ENCODE measurements at regions not wholly inside any gene's neighbourhood (a gene's known extent, or its start where the extent isn't known, plus 50 kb on each side); places are given as distances from the start of the nearest gene placed in this dataset.

DNA sequence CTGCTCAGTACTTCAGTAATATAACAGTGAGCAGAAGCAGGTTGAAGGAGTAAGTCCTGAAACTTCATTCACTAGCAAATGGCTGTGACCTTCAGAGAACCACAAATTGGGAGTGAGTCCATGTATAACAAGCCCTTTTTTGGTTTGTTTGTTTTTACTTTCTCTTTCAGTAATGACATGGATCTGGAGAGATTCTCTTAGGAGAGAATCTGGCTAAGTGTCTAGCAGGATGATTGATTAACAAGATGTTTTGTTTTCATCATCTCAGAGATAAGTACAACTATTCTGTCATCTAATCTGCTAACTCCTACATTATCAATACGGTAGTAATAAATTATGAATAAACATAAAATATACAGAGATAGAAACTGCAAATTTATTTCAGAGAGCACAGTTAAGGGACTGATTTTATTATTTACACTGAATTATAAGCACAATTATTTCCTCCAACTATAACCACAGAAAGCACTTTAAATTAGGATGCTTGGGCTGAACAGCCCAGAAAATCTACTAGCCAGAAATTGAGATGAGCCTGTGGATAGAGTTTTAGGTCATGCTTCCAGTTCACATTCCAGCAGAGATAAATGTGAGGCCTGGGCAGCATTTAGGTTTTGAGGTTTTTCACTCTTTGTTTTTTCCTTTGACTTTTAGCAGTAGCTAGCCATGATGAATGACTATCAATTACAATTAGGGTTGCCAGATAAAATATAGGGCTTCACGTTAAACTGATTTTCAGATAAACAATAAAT, 429.3 kb upstream of the FAT3 start (continued):
- TF ChIP-seq, protein P1, sequence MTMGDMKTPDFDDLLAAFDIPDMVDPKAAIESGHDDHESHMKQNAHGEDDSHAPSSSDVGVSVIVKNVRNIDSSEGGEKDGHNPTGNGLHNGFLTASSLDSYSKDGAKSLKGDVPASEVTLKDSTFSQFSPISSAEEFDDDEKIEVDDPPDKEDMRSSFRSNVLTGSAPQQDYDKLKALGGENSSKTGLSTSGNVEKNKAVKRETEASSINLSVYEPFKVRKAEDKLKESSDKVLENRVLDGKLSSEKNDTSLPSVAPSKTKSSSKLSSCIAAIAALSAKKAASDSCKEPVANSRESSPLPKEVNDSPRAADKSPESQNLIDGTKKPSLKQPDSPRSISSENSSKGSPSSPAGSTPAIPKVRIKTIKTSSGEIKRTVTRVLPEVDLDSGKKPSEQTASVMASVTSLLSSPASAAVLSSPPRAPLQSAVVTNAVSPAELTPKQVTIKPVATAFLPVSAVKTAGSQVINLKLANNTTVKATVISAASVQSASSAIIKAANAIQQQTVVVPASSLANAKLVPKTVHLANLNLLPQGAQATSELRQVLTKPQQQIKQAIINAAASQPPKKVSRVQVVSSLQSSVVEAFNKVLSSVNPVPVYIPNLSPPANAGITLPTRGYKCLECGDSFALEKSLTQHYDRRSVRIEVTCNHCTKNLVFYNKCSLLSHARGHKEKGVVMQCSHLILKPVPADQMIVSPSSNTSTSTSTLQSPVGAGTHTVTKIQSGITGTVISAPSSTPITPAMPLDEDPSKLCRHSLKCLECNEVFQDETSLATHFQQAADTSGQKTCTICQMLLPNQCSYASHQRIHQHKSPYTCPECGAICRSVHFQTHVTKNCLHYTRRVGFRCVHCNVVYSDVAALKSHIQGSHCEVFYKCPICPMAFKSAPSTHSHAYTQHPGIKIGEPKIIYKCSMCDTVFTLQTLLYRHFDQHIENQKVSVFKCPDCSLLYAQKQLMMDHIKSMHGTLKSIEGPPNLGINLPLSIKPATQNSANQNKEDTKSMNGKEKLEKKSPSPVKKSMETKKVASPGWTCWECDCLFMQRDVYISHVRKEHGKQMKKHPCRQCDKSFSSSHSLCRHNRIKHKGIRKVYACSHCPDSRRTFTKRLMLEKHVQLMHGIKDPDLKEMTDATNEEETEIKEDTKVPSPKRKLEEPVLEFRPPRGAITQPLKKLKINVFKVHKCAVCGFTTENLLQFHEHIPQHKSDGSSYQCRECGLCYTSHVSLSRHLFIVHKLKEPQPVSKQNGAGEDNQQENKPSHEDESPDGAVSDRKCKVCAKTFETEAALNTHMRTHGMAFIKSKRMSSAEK (CRISPR knock-in tag; IDR thresholded peaks at IDR 0.05; ENCODE audit: borderline replicate concordance): no peak
- no peak for TF ChIP-seq ZNF263 (CRISPR knock-in tag; IDR thresholded peaks at IDR 0.05; ENCODE audit: low read depth)
- no peak for TF ChIP-seq SMAD4 (CRISPR knock-in tag; IDR thresholded peaks at IDR 0.05)
- no peak for TF ChIP-seq ZNF671 (CRISPR knock-in tag; IDR thresholded peaks at IDR 0.05)
- TF ChIP-seq ATF1 (CRISPR knock-in tag; IDR thresholded peaks at IDR 0.05): no peak

- no peak for ATAC-seq
- H3K36me3 Mint-ChIP-seq: no peaks in the 10 kb centered on the region
- H3K27me3 Mint-ChIP-seq (ENCODE audit: low read depth): no peaks in the 10 kb centered on the region
- TF ChIP-seq CREB1 (CRISPR knock-in tag; IDR thresholded peaks at IDR 0.05) (no peak), TCF7 (CRISPR knock-in tag; IDR thresholded peaks at IDR 0.05; ENCODE audit: low read depth) (no peak), AR (CRISPR knock-in tag; IDR thresholded peaks at IDR 0.05) (no peak), EMX1 (CRISPR knock-in tag; IDR thresholded peaks at IDR 0.05) (no peak), ZBTB21 (CRISPR knock-in tag; IDR thresholded peaks at IDR 0.05; ENCODE audit: borderline replicate concordance) (no peak), FOXK1 (CRISPR knock-in tag; IDR thresholded peaks at IDR 0.05) (no peak), E2F5 (CRISPR knock-in tag; IDR thresholded peaks at IDR 0.05) (no peak), ZNF232 (CRISPR knock-in tag; IDR thresholded peaks at IDR 0.05) (no peak), CBFB (CRISPR knock-in tag; IDR thresholded peaks at IDR 0.05; ENCODE audit: low read depth) (no peak), ZNF263 (CRISPR knock-in tag; IDR thresholded peaks at IDR 0.05; ENCODE audit: low read depth) (no peak), ZNF317 (CRISPR knock-in tag; IDR thresholded peaks at IDR 0.05; ENCODE audit: borderline replicate concordance, low read depth) (no peak)
- TF ChIP-seq, protein P2, sequence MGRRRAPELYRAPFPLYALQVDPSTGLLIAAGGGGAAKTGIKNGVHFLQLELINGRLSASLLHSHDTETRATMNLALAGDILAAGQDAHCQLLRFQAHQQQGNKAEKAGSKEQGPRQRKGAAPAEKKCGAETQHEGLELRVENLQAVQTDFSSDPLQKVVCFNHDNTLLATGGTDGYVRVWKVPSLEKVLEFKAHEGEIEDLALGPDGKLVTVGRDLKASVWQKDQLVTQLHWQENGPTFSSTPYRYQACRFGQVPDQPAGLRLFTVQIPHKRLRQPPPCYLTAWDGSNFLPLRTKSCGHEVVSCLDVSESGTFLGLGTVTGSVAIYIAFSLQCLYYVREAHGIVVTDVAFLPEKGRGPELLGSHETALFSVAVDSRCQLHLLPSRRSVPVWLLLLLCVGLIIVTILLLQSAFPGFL (CRISPR knock-in tag; IDR thresholded peaks at IDR 0.05; ENCODE audit: borderline replicate concordance): no peak
- TF ChIP-seq, protein P3, sequence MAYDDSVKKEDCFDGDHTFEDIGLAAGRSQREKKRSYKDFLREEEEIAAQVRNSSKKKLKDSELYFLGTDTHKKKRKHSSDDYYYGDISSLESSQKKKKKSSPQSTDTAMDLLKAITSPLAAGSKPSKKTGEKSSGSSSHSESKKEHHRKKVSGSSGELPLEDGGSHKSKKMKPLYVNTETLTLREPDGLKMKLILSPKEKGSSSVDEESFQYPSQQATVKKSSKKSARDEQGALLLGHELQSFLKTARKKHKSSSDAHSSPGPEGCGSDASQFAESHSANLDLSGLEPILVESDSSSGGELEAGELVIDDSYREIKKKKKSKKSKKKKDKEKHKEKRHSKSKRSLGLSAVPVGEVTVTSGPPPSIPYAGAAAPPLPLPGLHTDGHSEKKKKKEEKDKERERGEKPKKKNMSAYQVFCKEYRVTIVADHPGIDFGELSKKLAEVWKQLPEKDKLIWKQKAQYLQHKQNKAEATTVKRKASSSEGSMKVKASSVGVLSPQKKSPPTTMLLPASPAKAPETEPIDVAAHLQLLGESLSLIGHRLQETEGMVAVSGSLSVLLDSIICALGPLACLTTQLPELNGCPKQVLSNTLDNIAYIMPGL (CRISPR knock-in tag; IDR thresholded peaks at IDR 0.05): no peak
- peaks cover 2% of the 10 kb centered on the region for H3K9me3 Mint-ChIP-seq
- no peak overlapping the region for H3K27ac Mint-ChIP-seq
- peaks cover 4% of the 10 kb centered on the region; the same call in 1 of the 2 replicates for H3K4me1 Mint-ChIP-seq
- DNase-seq (ENCODE audit: low spot score): no peak
- no peak overlapping the region for H3K4me3 Mint-ChIP-seq
- ChIA-PET CTCF (no interaction called here), POLR2A (no interaction called here)
Observed at GRCh38 chr11:91794146-91794545, 430.5 kb upstream of the FAT3 start.
